SK-N-MC (cell line): ENCODE measurements at regions not wholly inside any gene's neighbourhood (a gene's known extent, or its start where the extent isn't known, plus 50 kb on each side); places are given as distances from the start of the nearest gene placed in this dataset.

ENCODE experiments used
- FOXP2 ChIP-seq: optimal IDR thresholded peaks from 2 replicates; pipeline ENCODE3; 2011; ENCODE audit warnings: mild to moderate bottlenecking, moderate library complexity; ENCODE audit not compliant: insufficient read depth; ENCODE audit errors: extremely low read length, control extremely low read depth
- POLR2AphosphoS5 ChIP-seq: IDR thresholded peaks from 2 replicates; pipeline ENCODE4 v1.6.1; 2012; ENCODE audit warnings: mild to moderate bottlenecking, low read depth, low read length, borderline replicate concordance

DNA sequence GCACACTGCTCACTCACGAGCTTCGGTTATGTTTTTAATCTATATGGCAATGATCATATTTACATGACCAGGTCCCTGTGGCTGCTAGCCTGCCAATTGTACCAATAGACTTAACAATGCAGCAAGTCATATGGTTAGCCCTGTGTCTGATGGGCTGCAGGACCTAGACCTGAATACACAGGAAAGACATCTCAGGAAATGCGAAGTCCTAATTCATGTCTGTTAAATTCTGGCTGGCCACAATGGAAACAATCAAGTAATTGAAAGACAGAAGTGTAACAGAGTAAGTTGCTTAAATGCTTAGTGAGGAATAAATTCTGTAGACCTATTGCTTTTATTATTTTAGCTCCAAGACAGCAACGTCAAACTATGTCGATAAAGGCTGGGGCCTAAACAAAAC lies 112.4 kb upstream of the FZD8 start:
- TF ChIP-seq POLR2AphosphoS5 (no peak), FOXP2 (no peak)
